SK-N-SH (cell line): ENCODE measurements at regions not wholly inside any gene's neighbourhood (a gene's known extent, or its start where the extent isn't known, plus 50 kb on each side); places are given as distances from the start of the nearest gene placed in this dataset.

Experiments used
- CTCF ChIA-PET: fragments of 300-600, 350-600 bp; formaldehyde crosslinking; extraction: SDS; loops from one replicate; lab custom pipeline; 2021; lab: Yijun Ruan, JAX
- POLR2A ChIA-PET: fragments of 350-600 bp; sonication (Branson Sonifier 250); formaldehyde crosslinking; extraction: SDS; loops from one replicate; lab custom pipeline; 2020; ENCODE audit warnings: antibody characterized with exemption, inconsistent platforms; lab: Yijun Ruan, JAX
- DNase-seq: peaks from one replicate; pipeline ENCODE4 v3.0.0; 2012
- H2AFZ ChIP-seq: fragments of 200-600 bp; sonication (generic); 2 replicates; pipeline ENCODE4 v1.8.1; 2016; ENCODE audit warnings: antibody characterized with exemption, mild to moderate bottlenecking, low read depth
- H3F3A ChIP-seq: fragments of 200-600 bp; sonication (generic); replicated peaks from 2 replicates; pipeline ENCODE3; 2016; ENCODE audit warnings: antibody characterized with exemption, mild to moderate bottlenecking; ENCODE audit not compliant: insufficient read depth
- H3K27ac ChIP-seq, 2 experiments: fragments of 200-500 bp in 1 of 2; fragments of 200-600 bp in 1 of 2; sonication (Bioruptor generic) in 1 of 2; sonication (generic), shearing (Covaris generic) in 1 of 2; 2 replicates each; pipeline versions ENCODE4 v1.5.1 to v1.6.1; 2014 to 2016; ENCODE audit warnings: low read depth in 2 of 2, inconsistent platforms in 1 of 2, low read length in 1 of 2, mild to moderate bottlenecking in 1 of 2, mixed read lengths in 1 of 2
- H3K27me3 ChIP-seq: fragments of 200-600 bp; sonication (generic), shearing (Covaris generic); 2 replicates; pipeline ENCODE4 v1.6.1; 2016; ENCODE audit warnings: mixed run types; ENCODE audit not compliant: insufficient read depth
- H3K36me3 ChIP-seq, 2 experiments: fragments of 200-500 bp in 1 of 2; fragments of 200-600 bp in 1 of 2; sonication (Bioruptor generic) in 1 of 2; sonication (generic) in 1 of 2; replicated peaks in 1 of 2; 2 replicates each; pipeline versions ENCODE3 to v1.5.1; 2014 to 2016; ENCODE audit warnings: low read length in 1 of 2, mild to moderate bottlenecking in 1 of 2; ENCODE audit not compliant: insufficient read depth in 2 of 2, control insufficient read depth in 1 of 2
- H3K4me1 ChIP-seq, 2 experiments: fragments of 200-500 bp in 1 of 2; fragments of 200-600 bp in 1 of 2; sonication (Bioruptor generic) in 1 of 2; sonication (generic), shearing (Covaris generic) in 1 of 2; 2 replicates each; pipeline versions ENCODE4 v1.5.1 to v1.6.1; 2014 to 2016; ENCODE audit warnings: low read depth in 1 of 2, low read length in 1 of 2, mixed run types in 1 of 2; ENCODE audit not compliant: insufficient read depth in 2 of 2, control insufficient read depth in 1 of 2
- H3K4me2 ChIP-seq: fragments of 200-600 bp; sonication (generic), shearing (Covaris generic); 2 replicates; pipeline ENCODE4 v1.6.1; 2017; ENCODE audit warnings: mixed run types
- H3K4me3 ChIP-seq, 2 experiments: fragments of 200-500 bp in 1 of 2; fragments of 200-600 bp in 1 of 2; sonication (Bioruptor generic) in 1 of 2; sonication (generic), shearing (Covaris generic) in 1 of 2; 2 replicates each; pipeline versions ENCODE4 v1.5.1 to v1.8.1; 2014 to 2016; ENCODE audit warnings: low read depth in 2 of 2, inconsistent platforms in 1 of 2, low read length in 1 of 2, mild to moderate bottlenecking in 1 of 2, mixed read lengths in 1 of 2, moderate library complexity in 1 of 2
- H3K79me2 ChIP-seq: fragments of 200-600 bp; sonication (generic); 2 replicates; pipeline ENCODE4 v1.8.1; 2017; ENCODE audit warnings: mild to moderate bottlenecking; ENCODE audit not compliant: insufficient read depth
- H3K9ac ChIP-seq: fragments of 200-600 bp; sonication (generic); 2 replicates; pipeline ENCODE4 v1.6.1; 2017; ENCODE audit warnings: mixed run types
- H3K9me2 ChIP-seq: fragments of 200-600 bp; sonication (generic); 2 replicates; pipeline ENCODE4 v1.6.1; 2017; ENCODE audit warnings: mixed run types
- H3K9me3 ChIP-seq: fragments of 200-600 bp; sonication (generic); 2 replicates; pipeline ENCODE4 v1.6.1; 2017; ENCODE audit warnings: mixed run types, mild to moderate bottlenecking, moderate library complexity
- H4K20me1 ChIP-seq: fragments of 200-600 bp; sonication (generic); 2 replicates; pipeline ENCODE4 v1.6.1; 2017; ENCODE audit warnings: mild to moderate bottlenecking, mixed run types; ENCODE audit not compliant: insufficient read depth
- ELF1 ChIP-seq: IDR thresholded peaks from 2 replicates; pipeline ENCODE4 v1.4.0; 2012
- EP300 ChIP-seq, 2 experiments: IDR thresholded peaks; 2 replicates each; pipeline versions ENCODE4 v1.4.0 to v1.6.1; 2012; ENCODE audit warnings: borderline replicate concordance in 1 of 2, low read depth in 1 of 2, low read length in 1 of 2
- EZH2phosphoT487 ChIP-seq: fragments of 200-600 bp; sonication (generic); IDR thresholded peaks from 2 replicates; pipeline ENCODE4 v1.6.1; 2017; ENCODE audit warnings: low read depth, mixed run types, mild to moderate bottlenecking, antibody characterized with exemption, moderate library complexity, borderline replicate concordance
- FOSL2 ChIP-seq: IDR thresholded peaks from 2 replicates; pipeline ENCODE4 v1.4.0; 2012; ENCODE audit warnings: low read depth, mild to moderate bottlenecking, moderate library complexity, borderline replicate concordance
- JUND ChIP-seq: IDR thresholded peaks from 2 replicates; pipeline ENCODE4 v1.4.0; 2012
- MXI1 ChIP-seq: IDR thresholded peaks from 2 replicates; pipeline ENCODE4 v1.6.1; 2012; ENCODE audit warnings: mild to moderate bottlenecking, low read depth, low read length, improper control_type of control experiment
- PBX3 ChIP-seq: IDR thresholded peaks from 2 replicates; pipeline ENCODE4; 2012
- RCOR1 ChIP-seq: fragments of 150-350 bp; IDR thresholded peaks from 2 replicates; pipeline ENCODE4 v1.6.1; 2017; ENCODE audit warnings: antibody characterized with exemption, low read length
- TAF1 ChIP-seq: IDR thresholded peaks from 2 replicates; pipeline ENCODE4 v1.6.1; 2012; ENCODE audit warnings: low read depth, mild to moderate bottlenecking, low read length, moderate library complexity, borderline replicate concordance
- YY1 ChIP-seq: IDR thresholded peaks from 2 replicates; pipeline ENCODE4 v1.4.0; 2012; ENCODE audit warnings: low read depth, mild to moderate bottlenecking
- ZBTB33 ChIP-seq: IDR thresholded peaks from 2 replicates; pipeline ENCODE4 v1.4.0; 2012; ENCODE audit warnings: low read depth, borderline replicate concordance
- TF ChIP-seq, protein P1 (sequence below): fragments of 200-600 bp; sonication (generic); IDR thresholded peaks from 2 replicates; pipeline ENCODE4 v1.6.1; 2017; ENCODE audit warnings: antibody characterized with exemption, mild to moderate bottlenecking, moderate library complexity
- TF ChIP-seq, protein P2 (sequence below): fragments of 150-350 bp; IDR thresholded peaks from 2 replicates; pipeline ENCODE4 v1.6.1; 2016; ENCODE audit warnings: mild to moderate bottlenecking, low read depth, low read length

GRCh38 chr5:54366707-54367106, 56.3 kb upstream of the ARL15 start:
- no peaks in the 10 kb centered on the region for H3K9me2 ChIP-seq
- H2AFZ ChIP-seq = no peak overlapping the region
- no peaks in the 10 kb centered on the region for H3K27me3 ChIP-seq
- H3K36me3 ChIP-seq = no peaks in the 10 kb centered on the region
- TF ChIP-seq FOSL2 (no peak), EP300 (IDR thresholded peaks at IDR 0.05; ENCODE audit: borderline replicate concordance in 1 of 2, low read depth in 1 of 2, low read length in 1 of 2) (no peak), JUND (no peak)
- TF ChIP-seq, all 33 proteins: peak for 0
- Histone ChIP-seq H4K20me1 (no peaks in the 10 kb centered on the region), H3K79me2 (no peaks in the 10 kb centered on the region), H3K4me1 (peaks cover 0 to 13% of the 10 kb centered on the region in 2 experiments; a peak in 3 of 4 replicates), H3K4me3 (no peak overlapping the region), H3F3A (peaks cover 21% of the 10 kb centered on the region), H3K4me2 (no peak overlapping the region), H3K9me3 (no peaks in the 10 kb centered on the region), H3K27ac (no peak overlapping the region), H3K9ac (no peak overlapping the region)
- DNase-seq = no peak
- POLR2A ChIA-PET = no interaction called here
- CTCF ChIA-PET = interaction anchor here (0.6 to 1.7 kb wide), 4 partner anchors 9 to 239 kb away, joined by 3 to 9 read pairs (median 4); no protein-coding TSS in a partner anchor

DNA sequence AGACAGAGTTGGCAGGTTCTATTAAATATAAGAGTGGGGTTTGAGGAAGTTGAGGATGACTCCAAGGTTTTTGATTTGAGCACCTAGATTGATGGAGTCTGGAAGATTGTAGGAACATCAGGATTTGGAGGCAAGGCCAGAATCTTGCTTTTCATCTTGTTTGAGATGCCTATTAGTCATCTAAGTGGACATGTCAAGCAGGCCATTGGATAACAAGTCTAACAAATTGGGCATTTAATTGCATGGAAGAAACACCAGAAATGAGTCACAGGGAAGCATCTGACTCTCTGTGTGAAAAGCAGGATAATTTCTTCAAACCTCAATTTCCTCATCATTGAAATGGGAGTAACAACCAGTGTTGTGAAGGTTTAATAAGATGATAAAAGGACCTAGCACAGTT, 53.3 kb upstream of the ARL15 start:
- no peaks in the 10 kb centered on the region for H3K9me3 ChIP-seq
- TF ChIP-seq EP300 (IDR thresholded peaks at IDR 0.05; ENCODE audit: borderline replicate concordance in 1 of 2, low read depth in 1 of 2, low read length in 1 of 2) (no peak), EZH2phosphoT487 (no peak), FOSL2 (peak; percentile 26; the same call in 1 of the 2 replicates), PBX3 (peak; percentile 62; the same call in 1 of the 2 replicates), YY1 (no peak), MXI1 (no peak), TAF1 (no peak), ELF1 (no peak), JUND (0 out of 2 replicates have a peak, but pooled peaks have one; percentile 11)
- H3K4me2 ChIP-seq = 0 out of 2 replicates have a peak overlapping the region, but pooled peaks have one; percentile 25
- no peaks in the 10 kb centered on the region for H3K36me3 ChIP-seq
- H2AFZ ChIP-seq = no peak overlapping the region
- no peaks in the 10 kb centered on the region for H4K20me1 ChIP-seq
- POLR2A ChIA-PET = no interaction called here
- CTCF ChIA-PET = no interaction called here
- peaks cover 30% of the 10 kb centered on the region for H3F3A ChIP-seq
- H3K4me3 ChIP-seq = no peak overlapping the region
- H3K79me2 ChIP-seq = no peaks in the 10 kb centered on the region
- H3K4me1 ChIP-seq = peaks cover 0 to 16% of the 10 kb centered on the region in 2 experiments
- H3K27me3 ChIP-seq = no peaks in the 10 kb centered on the region
- no peak overlapping the region for H3K9ac ChIP-seq
- peak overlapping the region in 1 of 2 experiments; percentile 74; a peak in 2 of 4 replicates for H3K27ac ChIP-seq
- DNase-seq = no peak
- no peaks in the 10 kb centered on the region for H3K9me2 ChIP-seq

GRCh38 chr5:54362992-54363625, 52.7 kb upstream of the ARL15 start:
- H4K20me1 ChIP-seq = no peaks in the 10 kb centered on the region
- H3K4me1 ChIP-seq = peaks cover 0 to 16% of the 10 kb centered on the region in 2 experiments
- H3K27ac ChIP-seq = peak overlapping the region; percentile 63 to 74; a peak in 3 of 4 replicates
- no peaks in the 10 kb centered on the region for H3K79me2 ChIP-seq
- H3K9me3 ChIP-seq = no peaks in the 10 kb centered on the region
- H3K4me3 ChIP-seq = no peak overlapping the region
- H3K27me3 ChIP-seq = no peaks in the 10 kb centered on the region
- CTCF ChIA-PET = no interaction called here
- no peaks in the 10 kb centered on the region for H3K36me3 ChIP-seq
- no peak overlapping the region for H3K9ac ChIP-seq
- no peak for DNase-seq
- H3K9me2 ChIP-seq = no peaks in the 10 kb centered on the region
- POLR2A ChIA-PET = no interaction called here
- peaks cover 30% of the 10 kb centered on the region for H3F3A ChIP-seq
- peak overlapping the region; percentile 25; the same call in 1 of the 2 replicates for H3K4me2 ChIP-seq
- H2AFZ ChIP-seq = no peak overlapping the region
- TF ChIP-seq, protein P1, sequence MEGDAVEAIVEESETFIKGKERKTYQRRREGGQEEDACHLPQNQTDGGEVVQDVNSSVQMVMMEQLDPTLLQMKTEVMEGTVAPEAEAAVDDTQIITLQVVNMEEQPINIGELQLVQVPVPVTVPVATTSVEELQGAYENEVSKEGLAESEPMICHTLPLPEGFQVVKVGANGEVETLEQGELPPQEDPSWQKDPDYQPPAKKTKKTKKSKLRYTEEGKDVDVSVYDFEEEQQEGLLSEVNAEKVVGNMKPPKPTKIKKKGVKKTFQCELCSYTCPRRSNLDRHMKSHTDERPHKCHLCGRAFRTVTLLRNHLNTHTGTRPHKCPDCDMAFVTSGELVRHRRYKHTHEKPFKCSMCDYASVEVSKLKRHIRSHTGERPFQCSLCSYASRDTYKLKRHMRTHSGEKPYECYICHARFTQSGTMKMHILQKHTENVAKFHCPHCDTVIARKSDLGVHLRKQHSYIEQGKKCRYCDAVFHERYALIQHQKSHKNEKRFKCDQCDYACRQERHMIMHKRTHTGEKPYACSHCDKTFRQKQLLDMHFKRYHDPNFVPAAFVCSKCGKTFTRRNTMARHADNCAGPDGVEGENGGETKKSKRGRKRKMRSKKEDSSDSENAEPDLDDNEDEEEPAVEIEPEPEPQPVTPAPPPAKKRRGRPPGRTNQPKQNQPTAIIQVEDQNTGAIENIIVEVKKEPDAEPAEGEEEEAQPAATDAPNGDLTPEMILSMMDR = no peak
- no peak for TF ChIP-seq PBX3
- no peak for TF ChIP-seq EZH2phosphoT487
- TF ChIP-seq RCOR1 = no peak
- TF ChIP-seq, protein P2, sequence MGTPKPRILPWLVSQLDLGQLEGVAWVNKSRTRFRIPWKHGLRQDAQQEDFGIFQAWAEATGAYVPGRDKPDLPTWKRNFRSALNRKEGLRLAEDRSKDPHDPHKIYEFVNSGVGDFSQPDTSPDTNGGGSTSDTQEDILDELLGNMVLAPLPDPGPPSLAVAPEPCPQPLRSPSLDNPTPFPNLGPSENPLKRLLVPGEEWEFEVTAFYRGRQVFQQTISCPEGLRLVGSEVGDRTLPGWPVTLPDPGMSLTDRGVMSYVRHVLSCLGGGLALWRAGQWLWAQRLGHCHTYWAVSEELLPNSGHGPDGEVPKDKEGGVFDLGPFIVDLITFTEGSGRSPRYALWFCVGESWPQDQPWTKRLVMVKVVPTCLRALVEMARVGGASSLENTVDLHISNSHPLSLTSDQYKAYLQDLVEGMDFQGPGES = no peak
- TF ChIP-seq ZBTB33 = no peak
